Loucy (cell line): ENCODE measurements at regions not wholly inside any gene's neighbourhood (a gene's known extent, or its start where the extent isn't known, plus 50 kb on each side); places are given as distances from the start of the nearest gene placed in this dataset.
A peak's percentile ranks its signal among the peaks of the same experiment; 100 is the strongest.

ENCODE experiments used
- H2AFZ ChIP-seq: fragments of 200-600 bp; sonication (generic); 2 replicates; pipeline ENCODE4 v1.6.0; 2016; ENCODE audit warnings: antibody characterized with exemption, mild to moderate bottlenecking, low read length, moderate library complexity
- H3F3A ChIP-seq: fragments of 200-600 bp; 2 replicates; pipeline ENCODE4 v1.6.0; 2016; ENCODE audit warnings: antibody characterized with exemption, low read depth, mild to moderate bottlenecking
- H3K27me3 ChIP-seq: fragments of 200-600 bp; sonication (generic); 2 replicates; pipeline ENCODE4 v1.6.1; 2014; ENCODE audit warnings: low read length, mild to moderate bottlenecking; ENCODE audit not compliant: insufficient read depth, poor library complexity, severe bottlenecking
- H3K36me3 ChIP-seq: fragments of 200-600 bp; sonication (generic); 2 replicates; pipeline ENCODE4 v1.6.1; 2016; ENCODE audit warnings: low read length; ENCODE audit not compliant: insufficient read depth
- H3K4me1 ChIP-seq: fragments of 200-600 bp; sonication (generic); 2 replicates; pipeline ENCODE4 v1.5.1; 2014; ENCODE audit warnings: low read length, mild to moderate bottlenecking; ENCODE audit not compliant: insufficient read depth, poor library complexity, severe bottlenecking
- H3K4me2 ChIP-seq: fragments of 200-600 bp; sonication (generic); 2 replicates; pipeline ENCODE4 v1.6.0; 2014; ENCODE audit warnings: antibody characterized with exemption, low read length, low read depth, mild to moderate bottlenecking; ENCODE audit not compliant: poor library complexity, severe bottlenecking
- H3K4me3 ChIP-seq: fragments of 200-600 bp; sonication (generic); 2 replicates; pipeline ENCODE4 v1.5.1; 2014; ENCODE audit warnings: low read length, mild to moderate bottlenecking, mixed read lengths; ENCODE audit not compliant: poor library complexity, severe bottlenecking
- H3K79me2 ChIP-seq: fragments of 200-600 bp; sonication (generic); 2 replicates; pipeline ENCODE4 v1.6.1; 2014; ENCODE audit warnings: low read length; ENCODE audit not compliant: insufficient read depth
- H3K9ac ChIP-seq: fragments of 200-600 bp; sonication (generic); 2 replicates; pipeline ENCODE4 v1.6.0; 2014; ENCODE audit warnings: mild to moderate bottlenecking, low read depth, low read length, moderate library complexity; ENCODE audit not compliant: poor library complexity, severe bottlenecking
- H3K9me2 ChIP-seq: fragments of 200-600 bp; sonication (generic); replicated peaks from 2 replicates; pipeline ENCODE4 v1.6.1; 2016; ENCODE audit warnings: low read depth, low read length, mixed read lengths
- H3K9me3 ChIP-seq: fragments of 200-600 bp; sonication (generic); 2 replicates; pipeline ENCODE4 v1.6.1; 2014; ENCODE audit warnings: mild to moderate bottlenecking, antibody characterized with exemption, low read length, low read depth; ENCODE audit not compliant: insufficient read depth
- H4K20me1 ChIP-seq: fragments of 200-600 bp; sonication (generic); 2 replicates; pipeline ENCODE4 v1.6.0; 2014; ENCODE audit warnings: antibody characterized with exemption, low read length, mild to moderate bottlenecking; ENCODE audit not compliant: insufficient read depth, poor library complexity, severe bottlenecking
- EZH2phosphoT487 ChIP-seq: fragments of 200-600 bp; IDR thresholded peaks from 2 replicates; pipeline ENCODE4 v1.6.1; 2018; ENCODE audit warnings: antibody characterized with exemption, mild to moderate bottlenecking, moderate library complexity, borderline replicate concordance
- TF ChIP-seq, protein P1 (sequence below): fragments of 200-600 bp; sonication (generic); conservative IDR thresholded peaks from 2 replicates; pipeline ENCODE4 v1.5.1; 2014; ENCODE audit warnings: mild to moderate bottlenecking, antibody characterized with exemption, low read length

DNA sequence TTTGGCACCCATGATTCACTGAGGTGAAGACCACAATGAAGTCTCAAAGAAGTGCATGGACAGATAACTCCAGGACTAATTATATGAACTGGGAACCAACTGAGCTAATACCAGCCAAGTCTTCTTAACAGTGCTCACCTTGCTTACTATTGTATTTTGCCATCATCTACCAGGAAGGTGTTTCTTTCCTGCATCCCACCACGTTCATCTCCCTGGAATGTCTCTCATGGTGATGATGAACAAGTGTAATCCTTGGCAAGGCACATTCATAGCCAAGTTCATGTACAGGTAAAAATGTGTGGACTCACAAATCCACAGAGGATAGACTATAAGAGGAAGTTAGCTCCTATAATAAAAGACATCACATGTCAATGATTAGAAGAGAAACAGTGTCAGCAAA, 489.1 kb downstream of the SMARCA1 start:
- Histone ChIP-seq H4K20me1 (no peaks in the 10 kb centered on the region), H3K4me2 (no peak overlapping the region), H3K9me2 (no peaks in the 10 kb centered on the region), H3K27me3 (no peaks in the 10 kb centered on the region), H3K4me1 (peaks cover 3% of the 10 kb centered on the region), H3K9ac (no peak overlapping the region), H3K36me3 (no peaks in the 10 kb centered on the region), H3K4me3 (no peak overlapping the region), H3K9me3 (no peaks in the 10 kb centered on the region), H3F3A (no peaks in the 10 kb centered on the region), H3K79me2 (no peaks in the 10 kb centered on the region), H2AFZ (no peak overlapping the region)
- TF ChIP-seq, protein P1, sequence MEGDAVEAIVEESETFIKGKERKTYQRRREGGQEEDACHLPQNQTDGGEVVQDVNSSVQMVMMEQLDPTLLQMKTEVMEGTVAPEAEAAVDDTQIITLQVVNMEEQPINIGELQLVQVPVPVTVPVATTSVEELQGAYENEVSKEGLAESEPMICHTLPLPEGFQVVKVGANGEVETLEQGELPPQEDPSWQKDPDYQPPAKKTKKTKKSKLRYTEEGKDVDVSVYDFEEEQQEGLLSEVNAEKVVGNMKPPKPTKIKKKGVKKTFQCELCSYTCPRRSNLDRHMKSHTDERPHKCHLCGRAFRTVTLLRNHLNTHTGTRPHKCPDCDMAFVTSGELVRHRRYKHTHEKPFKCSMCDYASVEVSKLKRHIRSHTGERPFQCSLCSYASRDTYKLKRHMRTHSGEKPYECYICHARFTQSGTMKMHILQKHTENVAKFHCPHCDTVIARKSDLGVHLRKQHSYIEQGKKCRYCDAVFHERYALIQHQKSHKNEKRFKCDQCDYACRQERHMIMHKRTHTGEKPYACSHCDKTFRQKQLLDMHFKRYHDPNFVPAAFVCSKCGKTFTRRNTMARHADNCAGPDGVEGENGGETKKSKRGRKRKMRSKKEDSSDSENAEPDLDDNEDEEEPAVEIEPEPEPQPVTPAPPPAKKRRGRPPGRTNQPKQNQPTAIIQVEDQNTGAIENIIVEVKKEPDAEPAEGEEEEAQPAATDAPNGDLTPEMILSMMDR = no peak
- TF ChIP-seq EZH2phosphoT487 = no peak

DNA sequence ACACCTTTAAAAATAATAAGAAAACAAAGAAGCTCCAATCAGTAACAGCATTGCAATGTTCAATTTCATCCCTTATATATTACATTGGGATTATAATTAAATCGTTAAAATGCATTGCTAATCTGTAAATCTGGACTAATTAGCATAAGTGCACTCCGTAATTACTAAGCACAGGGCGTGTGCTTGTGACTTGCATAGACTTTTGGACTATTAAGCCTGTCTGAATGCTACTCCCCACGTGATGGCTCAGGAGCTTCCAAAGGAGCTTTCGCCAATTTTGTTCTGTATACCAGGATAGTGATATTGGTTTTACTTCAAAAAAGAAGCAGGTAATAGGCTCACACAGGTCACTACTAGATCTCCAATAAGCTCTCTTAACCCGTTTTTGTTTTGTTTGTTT, 497.1 kb downstream of the SMARCA1 start:
- Histone ChIP-seq H3K4me1 (peaks cover 13% of the 10 kb centered on the region), H3K9ac (no peak overlapping the region), H3K4me2 (peak overlapping the region; percentile 64), H3K9me2 (no peaks in the 10 kb centered on the region), H3K27me3 (no peaks in the 10 kb centered on the region), H3K79me2 (no peaks in the 10 kb centered on the region), H3K36me3 (no peaks in the 10 kb centered on the region), H4K20me1 (no peaks in the 10 kb centered on the region), H2AFZ (no peak overlapping the region), H3K9me3 (no peaks in the 10 kb centered on the region), H3F3A (no peaks in the 10 kb centered on the region; the same call in 1 of the 2 replicates), H3K4me3 (no peak overlapping the region)
- no peak for TF ChIP-seq EZH2phosphoT487
- TF ChIP-seq, protein P1 = no peak

DNA sequence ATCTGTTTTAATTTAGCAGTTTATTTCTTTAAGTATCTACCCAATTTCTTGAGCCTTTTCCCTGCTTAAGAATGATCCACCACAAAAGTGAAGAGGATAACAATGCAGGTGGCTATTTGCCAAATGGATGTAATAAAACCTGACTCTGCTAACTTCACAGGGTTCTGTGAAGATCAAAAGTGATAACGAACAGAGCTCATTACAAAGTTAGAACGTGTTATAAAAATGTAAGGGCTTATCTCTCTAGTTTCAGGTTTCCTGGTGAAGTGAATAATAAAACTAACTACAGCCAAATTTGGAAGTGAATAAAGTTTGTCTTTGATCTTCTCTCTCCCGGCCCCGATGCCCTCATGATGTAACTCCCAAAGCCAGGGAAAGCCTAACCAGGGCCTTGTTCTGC, 497.9 kb downstream of the SMARCA1 start:
- peak overlapping the region; percentile 64 for H3K4me2 ChIP-seq
- H4K20me1 ChIP-seq = no peaks in the 10 kb centered on the region
- no peaks in the 10 kb centered on the region for H3K9me2 ChIP-seq
- H3K79me2 ChIP-seq = no peaks in the 10 kb centered on the region
- H3K4me3 ChIP-seq = peak overlapping the region; percentile 29
- no peak overlapping the region for H3K9ac ChIP-seq
- no peak overlapping the region for H2AFZ ChIP-seq
- no peaks in the 10 kb centered on the region for H3K27me3 ChIP-seq
- H3K4me1 ChIP-seq = peaks cover 13% of the 10 kb centered on the region
- no peak for TF ChIP-seq EZH2phosphoT487
- TF ChIP-seq, protein P1 = no peak
- no peaks in the 10 kb centered on the region for H3K36me3 ChIP-seq
- H3F3A ChIP-seq = no peaks in the 10 kb centered on the region; the same call in 1 of the 2 replicates
- no peaks in the 10 kb centered on the region for H3K9me3 ChIP-seq
